Sciatic nerve (tissue), 2 donors: ENCODE measurements at regions not wholly inside any gene's neighbourhood (a gene's known extent, or its start where the extent isn't known, plus 50 kb on each side); places are given as distances from the start of the nearest gene placed in this dataset.

Source experiments
- ATAC-seq: fragments of 200-7000 bp; cut with Tn5 transposase; one replicate; pipeline ENCODE4 v1.9.1; 2020; ENCODE audit warnings: mild to moderate bottlenecking, moderate library complexity
- DNase-seq: peaks from one replicate; pipeline ENCODE4 v3.0.0-alpha.2; 2020; ENCODE audit warnings: low spot score
- intact Hi-C: fragments of 100-400 bp; cut with DNase I; formaldehyde crosslinking; loops from one replicate; pipeline ENCODE4 v1.14.2; 2022
- donor health status: DM: no; HTN: no; CAD: no.
- donor health status: DM: no; HTN: no; CAD: no.

- no peak for DNase-seq
These were observed 282.6 kb downstream of the BARHL2 start for GRCh38 chr1:90434460-90434859.

GRCh38 chr1:90417126-90417525, 300.0 kb downstream of the BARHL2 start:
- intact Hi-C loops: no loop called here
- no peak for ATAC-seq
- no peak for DNase-seq

More at GRCh38 chr1:90434460-90434859, 282.6 kb downstream of the BARHL2 start:
- intact Hi-C loops: no loop called here
- ATAC-seq: no peak

- ATAC-seq: no peak
- intact Hi-C loops: no loop called here
These were observed 302.9 kb downstream of the BARHL2 start for GRCh38 chr1:90414201-90414600.

GRCh38 chr1:90413519-90413918, 303.6 kb downstream of the BARHL2 start:
- ATAC-seq (no peak), DNase-seq (no peak)
- intact Hi-C loops: no loop called here

More at GRCh38 chr1:90414201-90414600, 302.9 kb downstream of the BARHL2 start:
- no peak for DNase-seq

- no peak for DNase-seq
- intact Hi-C loops: no loop called here
- ATAC-seq: no peak
These were observed 304.5 kb downstream of the BARHL2 start for GRCh38 chr1:90412563-90412962.

- intact Hi-C loops: no loop called here
- DNase-seq (no peak), ATAC-seq (no peak)
These were observed 305.9 kb downstream of the BARHL2 start for GRCh38 chr1:90411185-90411584.

GRCh38 chr1:90407737-90408136, 309.4 kb downstream of the BARHL2 start:
- DNase-seq (no peak), ATAC-seq (no peak)
- intact Hi-C loops: no loop called here

- DNase-seq (no peak), ATAC-seq (no peak)
- intact Hi-C loops: no loop called here
These were observed 311.4 kb downstream of the BARHL2 start for GRCh38 chr1:90405726-90406125.

- DNase-seq: no peak
- intact Hi-C loops: no loop called here
- ATAC-seq: no peak
These were observed 313.9 kb downstream of the BARHL2 start for GRCh38 chr1:90402893-90403849.

GRCh38 chr1:90400131-90400530, 317.0 kb downstream of the BARHL2 start:
- intact Hi-C loops: no loop called here
- DNase-seq: no peak
- no peak for ATAC-seq

GRCh38 chr1:90396917-90397316, 320.2 kb downstream of the BARHL2 start:
- no peak for DNase-seq
- ATAC-seq: no peak
- intact Hi-C loops: no loop called here

- ATAC-seq (no peak), DNase-seq (no peak)
- intact Hi-C loops: no loop called here
These were observed 322.9 kb downstream of the BARHL2 start for GRCh38 chr1:90394247-90394646.

GRCh38 chr1:90393025-90393424, 324.1 kb downstream of the BARHL2 start:
- DNase-seq: no peak
- intact Hi-C loops: no loop called here
- no peak for ATAC-seq

GRCh38 chr1:90391126-90391525, 326.0 kb downstream of the BARHL2 start:
- no peak for ATAC-seq
- no peak for DNase-seq
- intact Hi-C loops: no loop called here

GRCh38 chr1:90387805-90388204, 329.3 kb downstream of the BARHL2 start:
- ATAC-seq (peak; percentile 95), DNase-seq (peak; percentile 61)
- intact Hi-C loops: no loop called here

GRCh38 chr1:90386899-90387720, 330.0 kb downstream of the BARHL2 start:
- no peak for ATAC-seq
- intact Hi-C loops: no loop called here
- no peak for DNase-seq

GRCh38 chr1:90384193-90384592, 332.9 kb downstream of the BARHL2 start:
- ATAC-seq: no peak
- intact Hi-C loops: no loop called here
- no peak for DNase-seq

- ATAC-seq (no peak), DNase-seq (no peak)
- intact Hi-C loops: no loop called here
These were observed 334.9 kb downstream of the BARHL2 start for GRCh38 chr1:90382161-90382560.

- intact Hi-C loops: no loop called here
- no peak for ATAC-seq
These were observed 335.5 kb downstream of the BARHL2 start for GRCh38 chr1:90381598-90381997.

GRCh38 chr1:90371448-90371813, 345.7 kb downstream of the BARHL2 start:
- ATAC-seq: no peak
- intact Hi-C loops: no loop called here
- DNase-seq: no peak

More at GRCh38 chr1:90381598-90381997, 335.5 kb downstream of the BARHL2 start:
- DNase-seq: no peak
